HAP-1 (cell line): ENCODE measurements at regions not wholly inside any gene's neighbourhood (a gene's known extent, or its start where the extent isn't known, plus 50 kb on each side); places are given as distances from the start of the nearest gene placed in this dataset.

Source experiments
- DNase-seq, 2 experiments: peaks; one replicate each; pipeline ENCODE4 v3.0.0-alpha.2; 2016 to 2020; ENCODE audit warnings: low spot score in 2 of 2
- H3K27me3 ChIP-seq: fragments of 250-450 bp; sonication (Bioruptor Pico); 2 replicates; pipeline ENCODE4 v1.5.1; 2020; ENCODE audit warnings: low read depth, mild to moderate bottlenecking, moderate library complexity
- H3K36me3 ChIP-seq: fragments of 250-450 bp; sonication (Bioruptor Pico); replicated peaks from 2 replicates; pipeline ENCODE4 v1.5.1; 2020; ENCODE audit warnings: mild to moderate bottlenecking
- H3K4me1 ChIP-seq: fragments of 250-450 bp; sonication (Bioruptor Pico); 2 replicates; pipeline ENCODE4 v1.5.1; 2020; ENCODE audit warnings: mild to moderate bottlenecking
- H3K4me3 ChIP-seq: fragments of 250-450 bp; sonication (Bioruptor Pico); 2 replicates; pipeline ENCODE4 v1.5.1; 2020; ENCODE audit warnings: mild to moderate bottlenecking, moderate library complexity
- H3K9me3 ChIP-seq: fragments of 250-450 bp; sonication (Bioruptor Pico); 2 replicates; pipeline ENCODE4 v1.5.1; 2020; ENCODE audit warnings: mild to moderate bottlenecking, moderate library complexity
- in situ Hi-C: fragments of 300-500 bp; cut with MboI; formaldehyde crosslinking; loops from 3 replicates; pipeline ENCODE4 v1.14.3; 2020; ENCODE audit warnings: low sequenced_read_pairs, inconsistent platforms, mixed read lengths

GRCh38 chr13:79727086-79727485 lies 246.1 kb downstream of the NDFIP2 start:
- H3K9me3 ChIP-seq, result peaks cover 6% of the 10 kb centered on the region
- H3K27me3 ChIP-seq, result no peaks in the 10 kb centered on the region
- in situ Hi-C loops, result no loop called here
- H3K4me3 ChIP-seq, result no peak overlapping the region
- no peaks in the 10 kb centered on the region for H3K36me3 ChIP-seq
- peaks cover 28% of the 10 kb centered on the region for H3K4me1 ChIP-seq
- DNase-seq, result no peak

DNA sequence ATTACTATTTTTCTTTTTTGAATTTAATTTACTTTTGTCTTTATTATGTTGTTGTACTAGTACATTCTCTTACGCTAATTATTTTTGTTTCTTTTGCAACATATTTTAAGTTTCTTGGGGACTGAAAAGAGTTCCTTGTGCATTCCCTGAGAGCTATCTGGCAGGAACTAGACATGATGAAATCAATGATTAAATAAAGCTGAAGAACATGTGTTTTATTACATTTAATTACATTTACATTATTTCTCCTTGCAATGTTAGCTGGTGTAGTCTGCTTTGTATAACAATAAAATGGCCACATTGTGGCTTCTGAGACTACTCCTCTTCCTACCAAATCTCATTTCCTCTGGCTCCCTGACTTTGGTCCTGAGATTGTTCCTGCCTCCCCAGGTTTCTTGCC lies 244.9 kb downstream of the NDFIP2 start:
- in situ Hi-C loops, result no loop called here
- Histone ChIP-seq H3K4me3 (no peak overlapping the region), H3K27me3 (no peaks in the 10 kb centered on the region), H3K4me1 (peaks cover 28% of the 10 kb centered on the region), H3K9me3 (no peaks in the 10 kb centered on the region), H3K36me3 (no peaks in the 10 kb centered on the region)
- DNase-seq, result no peak

- no peak overlapping the region for H3K4me3 ChIP-seq
- no peaks in the 10 kb centered on the region for H3K9me3 ChIP-seq
- in situ Hi-C loops, result no loop called here
- H3K4me1 ChIP-seq, result peaks cover 28% of the 10 kb centered on the region
- H3K36me3 ChIP-seq, result no peaks in the 10 kb centered on the region
- DNase-seq, result peak; percentile 67 to 96
- H3K27me3 ChIP-seq, result no peaks in the 10 kb centered on the region
Observed at GRCh38 chr13:79724348-79725103, 243.6 kb downstream of the NDFIP2 start.

- Histone ChIP-seq H3K36me3 (no peaks in the 10 kb centered on the region), H3K4me3 (no peak overlapping the region), H3K27me3 (no peaks in the 10 kb centered on the region), H3K9me3 (no peaks in the 10 kb centered on the region), H3K4me1 (peaks cover 28% of the 10 kb centered on the region)
- DNase-seq, result peak in 1 of 2 experiments; percentile 56
- in situ Hi-C loops, result no loop called here
Observed at GRCh38 chr13:79723519-79724024, 242.6 kb downstream of the NDFIP2 start.

DNA sequence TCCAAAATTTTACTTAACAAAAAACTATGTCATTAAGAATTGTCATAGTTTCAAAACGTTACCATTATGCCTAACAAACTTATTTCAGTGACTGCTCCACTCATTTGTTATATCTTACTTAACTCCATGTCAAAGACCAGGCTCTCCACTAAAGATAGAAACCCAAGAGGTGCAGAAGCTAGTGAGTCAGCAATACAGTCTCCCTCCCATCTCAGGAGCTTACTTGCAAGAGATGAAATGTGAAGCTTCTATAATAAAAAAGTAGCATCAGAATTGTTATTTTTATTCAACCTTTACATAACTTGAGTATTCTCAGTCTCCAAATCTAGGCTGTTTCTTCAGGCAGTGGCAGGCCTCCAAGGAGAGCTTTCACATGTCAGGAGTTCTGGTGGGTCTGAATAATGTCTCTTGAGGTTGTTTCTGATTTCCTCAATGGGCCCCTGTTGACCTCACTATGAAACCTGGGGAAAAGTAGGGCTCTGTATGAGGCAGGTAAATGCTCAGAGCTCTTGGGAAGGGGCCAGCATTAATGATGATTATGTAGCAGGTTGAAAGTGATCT lies 242.0 kb downstream of the NDFIP2 start:
- no peaks in the 10 kb centered on the region for H3K27me3 ChIP-seq
- no peak overlapping the region for H3K4me3 ChIP-seq
- no peak for DNase-seq
- no peaks in the 10 kb centered on the region for H3K36me3 ChIP-seq
- H3K9me3 ChIP-seq, result no peaks in the 10 kb centered on the region
- peaks cover 28% of the 10 kb centered on the region for H3K4me1 ChIP-seq
- in situ Hi-C loops, result no loop called here

GRCh38 chr13:79716191-79716590 lies 235.2 kb downstream of the NDFIP2 start:
- in situ Hi-C loops, result no loop called here
- DNase-seq, result no peak
- Histone ChIP-seq H3K4me3 (no peak overlapping the region), H3K27me3 (no peaks in the 10 kb centered on the region), H3K9me3 (no peaks in the 10 kb centered on the region), H3K36me3 (no peaks in the 10 kb centered on the region), H3K4me1 (no peaks in the 10 kb centered on the region)

GRCh38 chr13:79711631-79712030 lies 230.7 kb downstream of the NDFIP2 start:
- in situ Hi-C loops, result no loop called here
- H3K27me3 ChIP-seq, result no peaks in the 10 kb centered on the region
- H3K4me3 ChIP-seq, result no peak overlapping the region
- peaks cover 19% of the 10 kb centered on the region for H3K4me1 ChIP-seq
- no peaks in the 10 kb centered on the region for H3K9me3 ChIP-seq
- no peak for DNase-seq
- no peaks in the 10 kb centered on the region for H3K36me3 ChIP-seq

- no peak for DNase-seq
- in situ Hi-C loops, result no loop called here
- peaks cover 19% of the 10 kb centered on the region for H3K4me1 ChIP-seq
- no peaks in the 10 kb centered on the region for H3K27me3 ChIP-seq
- no peak overlapping the region for H3K4me3 ChIP-seq
- H3K9me3 ChIP-seq, result no peaks in the 10 kb centered on the region
- H3K36me3 ChIP-seq, result no peaks in the 10 kb centered on the region
Observed at GRCh38 chr13:79710376-79710775, 229.4 kb downstream of the NDFIP2 start.

DNA sequence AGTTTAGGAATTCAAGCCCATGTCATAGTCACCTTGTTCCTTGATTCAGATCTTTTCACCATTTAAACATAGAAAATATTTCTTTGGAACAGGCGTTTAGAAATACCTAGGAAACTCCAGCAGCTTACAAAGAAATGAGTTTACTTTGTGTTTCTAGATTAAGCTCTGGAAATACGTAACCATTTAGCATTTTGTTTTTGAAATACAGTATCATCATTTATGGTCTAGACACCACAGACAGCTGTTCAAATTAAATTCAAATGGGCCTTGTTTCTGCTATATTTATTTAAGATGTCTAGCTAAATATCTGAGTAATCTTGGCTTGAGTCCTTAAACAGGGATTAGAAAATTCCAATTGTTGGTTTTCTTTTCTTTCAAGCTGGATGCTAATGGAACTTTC lies 228.5 kb downstream of the NDFIP2 start:
- in situ Hi-C loops, result no loop called here

DNA sequence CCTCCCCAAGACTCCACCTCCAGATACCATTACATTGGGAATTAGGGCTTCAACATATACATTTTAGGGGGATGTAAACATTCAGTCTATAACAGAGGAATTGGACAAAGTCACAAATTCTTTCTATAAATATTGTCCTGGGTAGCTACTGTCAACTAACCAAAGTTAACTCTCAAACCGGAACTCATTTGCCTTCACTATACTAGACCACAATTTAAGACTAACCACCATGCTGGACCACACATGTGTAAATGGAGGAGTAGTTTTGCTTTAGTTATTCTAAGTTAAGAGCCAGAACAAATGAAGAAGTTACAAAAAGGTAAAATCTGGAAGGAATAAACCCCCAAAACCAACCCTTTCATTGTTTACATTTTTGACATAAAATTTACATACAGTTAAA lies 222.8 kb downstream of the NDFIP2 start:
- Histone ChIP-seq H3K36me3 (no peaks in the 10 kb centered on the region), H3K4me1 (no peaks in the 10 kb centered on the region), H3K9me3 (no peaks in the 10 kb centered on the region), H3K27me3 (no peaks in the 10 kb centered on the region), H3K4me3 (no peak overlapping the region)
- in situ Hi-C loops, result no loop called here
- no peak for DNase-seq

More for the DNA sequence above, 228.5 kb downstream of the NDFIP2 start:
- Histone ChIP-seq H3K36me3 (no peaks in the 10 kb centered on the region), H3K27me3 (no peaks in the 10 kb centered on the region), H3K9me3 (no peaks in the 10 kb centered on the region), H3K4me3 (no peak overlapping the region), H3K4me1 (peaks cover 19% of the 10 kb centered on the region)
- DNase-seq, result no peak

DNA sequence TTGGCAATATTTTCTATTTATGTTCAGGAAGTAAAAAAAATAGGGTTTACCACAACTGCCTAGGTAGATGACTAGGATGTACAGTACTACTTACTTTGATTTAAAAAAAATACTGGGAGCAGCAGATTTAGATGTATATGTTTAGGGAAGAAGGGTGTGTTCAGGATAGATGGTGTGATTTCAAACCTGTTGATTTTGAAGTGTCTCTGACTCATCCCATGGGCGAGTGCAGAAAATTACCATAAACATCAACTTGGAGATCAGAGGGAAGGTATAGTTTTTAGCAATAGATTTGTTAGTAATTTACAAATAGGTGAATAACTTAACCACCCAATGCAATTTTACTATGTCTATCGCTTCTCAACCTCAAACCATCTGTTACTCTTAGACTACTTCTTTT lies 214.8 kb downstream of the NDFIP2 start:
- in situ Hi-C loops, result no loop called here
- no peaks in the 10 kb centered on the region for H3K4me1 ChIP-seq
- no peaks in the 10 kb centered on the region for H3K27me3 ChIP-seq
- no peak overlapping the region for H3K4me3 ChIP-seq
- no peak for DNase-seq
- no peaks in the 10 kb centered on the region for H3K36me3 ChIP-seq
- H3K9me3 ChIP-seq, result no peaks in the 10 kb centered on the region

DNA sequence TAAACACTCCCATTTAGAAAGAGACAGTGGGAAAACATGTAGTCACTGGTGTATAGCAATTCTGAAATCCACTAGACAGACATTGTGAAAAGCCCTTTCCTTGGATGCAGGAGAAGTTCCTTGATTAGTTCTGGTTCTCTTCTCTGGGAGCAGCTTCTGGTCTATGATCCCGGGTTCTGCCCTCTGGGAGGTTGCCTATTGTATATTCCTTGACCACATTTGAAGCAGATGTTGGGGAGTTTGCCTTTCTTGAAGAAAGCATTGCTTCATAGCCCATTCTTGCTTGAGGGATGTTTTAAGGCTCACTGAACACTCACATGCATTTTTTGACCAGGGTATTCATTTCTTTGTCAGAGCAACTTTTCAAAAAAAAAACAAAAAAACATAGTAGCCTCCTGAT lies 211.9 kb downstream of the NDFIP2 start:
- no peaks in the 10 kb centered on the region for H3K4me1 ChIP-seq
- DNase-seq, result no peak
- no peaks in the 10 kb centered on the region for H3K36me3 ChIP-seq
- no peaks in the 10 kb centered on the region for H3K9me3 ChIP-seq
- in situ Hi-C loops, result no loop called here
- H3K27me3 ChIP-seq, result no peaks in the 10 kb centered on the region
- no peak overlapping the region for H3K4me3 ChIP-seq

GRCh38 chr13:79691826-79692225 lies 210.9 kb downstream of the NDFIP2 start:
- no peaks in the 10 kb centered on the region for H3K36me3 ChIP-seq
- no peak for DNase-seq
- in situ Hi-C loops, result no loop called here

GRCh38 chr13:79688741-79689140 lies 207.8 kb downstream of the NDFIP2 start:
- H3K36me3 ChIP-seq, result no peaks in the 10 kb centered on the region
- DNase-seq, result no peak
- H3K4me1 ChIP-seq, result no peaks in the 10 kb centered on the region
- no peaks in the 10 kb centered on the region for H3K27me3 ChIP-seq
- no peak overlapping the region for H3K4me3 ChIP-seq
- H3K9me3 ChIP-seq, result no peaks in the 10 kb centered on the region
- in situ Hi-C loops, result no loop called here

More at GRCh38 chr13:79691826-79692225, 210.9 kb downstream of the NDFIP2 start:
- Histone ChIP-seq H3K9me3 (no peaks in the 10 kb centered on the region), H3K27me3 (no peaks in the 10 kb centered on the region), H3K4me1 (no peaks in the 10 kb centered on the region), H3K4me3 (no peak overlapping the region)
